ENCODE measurements at regions not wholly inside any gene's neighbourhood (a gene's known extent, or its start where the extent isn't known, plus 50 kb on each side); places are given as distances from the start of the nearest gene placed in this dataset.

GRCh38 chr6:165745492-165745891 lies 82.5 kb upstream of the PDE10A start:
- Histone ChIP-seq H3K4me1 (no peaks in the 10 kb centered on the region), H3K27ac (no peak overlapping the region)

GRCh38 chr6:165744555-165745228 lies 81.7 kb upstream of the PDE10A start:
- Histone ChIP-seq H3K27me3 (ENCODE audit: control insufficient read depth, insufficient read depth, low read length) (no peaks in the 10 kb centered on the region), H3K9ac (no peak overlapping the region), H3K9me3 (ENCODE audit: control insufficient read depth, low read length) (no peaks in the 10 kb centered on the region), H3K27ac (no peak overlapping the region), H3K36me3 (ENCODE audit: control insufficient read depth, insufficient read depth, low read length) (no peaks in the 10 kb centered on the region), H3K4me3 (ENCODE audit: low read depth, low read length) (no peak overlapping the region), H2AFZ (no peak overlapping the region), H3K4me1 (no peaks in the 10 kb centered on the region), H3K4me2 (ENCODE audit: low read length) (no peak overlapping the region), H3K79me2 (no peaks in the 10 kb centered on the region)
- TF ChIP-seq CTCF (IDR thresholded peaks at IDR 0.05): no peak

More at GRCh38 chr6:165745492-165745891, 82.5 kb upstream of the PDE10A start:
- Histone ChIP-seq H2AFZ (no peak overlapping the region), H3K27me3 (ENCODE audit: control insufficient read depth, insufficient read depth, low read length) (no peaks in the 10 kb centered on the region), H3K4me2 (ENCODE audit: low read length) (no peak overlapping the region), H3K9me3 (ENCODE audit: control insufficient read depth, low read length) (no peaks in the 10 kb centered on the region), H3K36me3 (ENCODE audit: control insufficient read depth, insufficient read depth, low read length) (no peaks in the 10 kb centered on the region), H3K79me2 (no peaks in the 10 kb centered on the region), H3K9ac (no peak overlapping the region), H3K4me3 (ENCODE audit: low read depth, low read length) (no peak overlapping the region)
- no peak for TF ChIP-seq CTCF (IDR thresholded peaks at IDR 0.05)

GRCh38 chr6:165743366-165743898 lies 80.4 kb upstream of the PDE10A start:
- Histone ChIP-seq H3K79me2 (no peaks in the 10 kb centered on the region), H3K4me3 (ENCODE audit: low read depth, low read length) (no peak overlapping the region), H3K9ac (no peak overlapping the region), H3K36me3 (ENCODE audit: control insufficient read depth, insufficient read depth, low read length) (no peaks in the 10 kb centered on the region), H3K27me3 (ENCODE audit: control insufficient read depth, insufficient read depth, low read length) (no peaks in the 10 kb centered on the region), H2AFZ (no peak overlapping the region), H3K4me2 (ENCODE audit: low read length) (no peak overlapping the region), H3K27ac (no peak overlapping the region), H3K9me3 (ENCODE audit: control insufficient read depth, low read length) (no peaks in the 10 kb centered on the region), H3K4me1 (no peaks in the 10 kb centered on the region)
- TF ChIP-seq CTCF (IDR thresholded peaks at IDR 0.05): no peak

GRCh38 chr6:165742047-165742446 lies 79.0 kb upstream of the PDE10A start:
- Histone ChIP-seq H3K4me2 (ENCODE audit: low read length) (no peak overlapping the region), H3K9ac (no peak overlapping the region), H3K36me3 (ENCODE audit: control insufficient read depth, insufficient read depth, low read length) (no peaks in the 10 kb centered on the region), H3K4me3 (ENCODE audit: low read depth, low read length) (no peak overlapping the region), H3K79me2 (no peaks in the 10 kb centered on the region), H2AFZ (no peak overlapping the region), H3K4me1 (no peaks in the 10 kb centered on the region), H3K27ac (no peak overlapping the region), H3K27me3 (ENCODE audit: control insufficient read depth, insufficient read depth, low read length) (no peaks in the 10 kb centered on the region), H3K9me3 (ENCODE audit: control insufficient read depth, low read length) (no peaks in the 10 kb centered on the region)
- TF ChIP-seq CTCF (IDR thresholded peaks at IDR 0.05): no peak

- Histone ChIP-seq H3K27ac (no peak overlapping the region), H3K4me2 (ENCODE audit: low read length) (no peak overlapping the region), H3K79me2 (no peaks in the 10 kb centered on the region), H3K36me3 (ENCODE audit: control insufficient read depth, insufficient read depth, low read length) (no peaks in the 10 kb centered on the region), H3K4me1 (no peaks in the 10 kb centered on the region), H3K9ac (no peak overlapping the region), H3K9me3 (ENCODE audit: control insufficient read depth, low read length) (no peaks in the 10 kb centered on the region), H2AFZ (no peak overlapping the region), H3K27me3 (ENCODE audit: control insufficient read depth, insufficient read depth, low read length) (no peaks in the 10 kb centered on the region), H3K4me3 (ENCODE audit: low read depth, low read length) (no peak overlapping the region)
- TF ChIP-seq CTCF (IDR thresholded peaks at IDR 0.05): no peak
Measured at GRCh38 chr6:165737396-165737795, 74.4 kb upstream of the PDE10A start.
